ENCODE measurements at regions not wholly inside any gene's neighbourhood (a gene's known extent, or its start where the extent isn't known, plus 50 kb on each side); places are given as distances from the start of the nearest gene placed in this dataset.

- TF ChIP-seq, protein P1, sequence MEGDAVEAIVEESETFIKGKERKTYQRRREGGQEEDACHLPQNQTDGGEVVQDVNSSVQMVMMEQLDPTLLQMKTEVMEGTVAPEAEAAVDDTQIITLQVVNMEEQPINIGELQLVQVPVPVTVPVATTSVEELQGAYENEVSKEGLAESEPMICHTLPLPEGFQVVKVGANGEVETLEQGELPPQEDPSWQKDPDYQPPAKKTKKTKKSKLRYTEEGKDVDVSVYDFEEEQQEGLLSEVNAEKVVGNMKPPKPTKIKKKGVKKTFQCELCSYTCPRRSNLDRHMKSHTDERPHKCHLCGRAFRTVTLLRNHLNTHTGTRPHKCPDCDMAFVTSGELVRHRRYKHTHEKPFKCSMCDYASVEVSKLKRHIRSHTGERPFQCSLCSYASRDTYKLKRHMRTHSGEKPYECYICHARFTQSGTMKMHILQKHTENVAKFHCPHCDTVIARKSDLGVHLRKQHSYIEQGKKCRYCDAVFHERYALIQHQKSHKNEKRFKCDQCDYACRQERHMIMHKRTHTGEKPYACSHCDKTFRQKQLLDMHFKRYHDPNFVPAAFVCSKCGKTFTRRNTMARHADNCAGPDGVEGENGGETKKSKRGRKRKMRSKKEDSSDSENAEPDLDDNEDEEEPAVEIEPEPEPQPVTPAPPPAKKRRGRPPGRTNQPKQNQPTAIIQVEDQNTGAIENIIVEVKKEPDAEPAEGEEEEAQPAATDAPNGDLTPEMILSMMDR (IDR thresholded peaks at IDR 0.05), result no peak
- no peak for TF ChIP-seq EZH2 (IDR thresholded peaks at IDR 0.05; ENCODE audit: borderline replicate concordance, insufficient read depth, low read depth, low read length, poor library complexity, severe bottlenecking)
These were observed 434.6 kb upstream of the MAF start for GRCh38 chr16:80034948-80035663.
